H9 (cell line): ENCODE measurements at regions not wholly inside any gene's neighbourhood (a gene's known extent, or its start where the extent isn't known, plus 50 kb on each side); places are given as distances from the start of the nearest gene placed in this dataset.

ENCODE experiments used
- DNase-seq: peaks from one replicate; pipeline ENCODE4 v3.0.0-alpha.2; 2017
- H2AFZ ChIP-seq: one replicate; pipeline ENCODE4 v1.6.1; 2013; ENCODE audit warnings: mild to moderate bottlenecking, low read length, control low read depth, moderate library complexity
- H2AK5ac ChIP-seq: 2 replicates; pipeline ENCODE4 v1.6.1; 2013; ENCODE audit warnings: low read length, control low read depth, mixed read lengths; ENCODE audit not compliant: insufficient read length
- H2BK120ac ChIP-seq: one replicate; pipeline ENCODE4 v1.6.1; 2013; ENCODE audit warnings: low read depth, mild to moderate bottlenecking, low read length, control low read depth, inconsistent platforms; ENCODE audit not compliant: poor library complexity, severe bottlenecking
- H2BK12ac ChIP-seq: 2 replicates; pipeline ENCODE4 v1.6.1; 2013; ENCODE audit warnings: low read length, control low read depth, mixed read lengths, low read depth; ENCODE audit not compliant: insufficient read length
- H2BK15ac ChIP-seq: 2 replicates; pipeline ENCODE4 v1.6.1; 2013; ENCODE audit warnings: low read depth, low read length, control low read depth
- H2BK20ac ChIP-seq: one replicate; pipeline ENCODE4 v1.6.1; 2013; ENCODE audit warnings: low read depth, mild to moderate bottlenecking, low read length, control low read depth, inconsistent platforms; ENCODE audit not compliant: poor library complexity, severe bottlenecking
- H2BK5ac ChIP-seq: 2 replicates; pipeline ENCODE4 v1.6.1; 2013; ENCODE audit warnings: low read length, control low read depth, mixed read lengths; ENCODE audit not compliant: insufficient read length
- H3K14ac ChIP-seq: 2 replicates; pipeline ENCODE4 v1.6.1; 2013; ENCODE audit warnings: low read length, control low read depth; ENCODE audit not compliant: insufficient read depth
- H3K18ac ChIP-seq: 2 replicates; pipeline ENCODE4 v1.6.1; 2013; ENCODE audit warnings: low read depth, mild to moderate bottlenecking, mixed read lengths, low read length, control low read depth; ENCODE audit not compliant: insufficient read length
- H3K23ac ChIP-seq: 2 replicates; pipeline ENCODE4 v1.6.1; 2013; ENCODE audit warnings: low read length, control low read depth, mixed read lengths, low read depth; ENCODE audit not compliant: insufficient read length
- H3K23me2 ChIP-seq: 2 replicates; pipeline ENCODE4 v1.6.1; 2013; ENCODE audit warnings: low read depth, mild to moderate bottlenecking, mixed read lengths, low read length, control low read depth; ENCODE audit not compliant: insufficient read length, poor library complexity, severe bottlenecking
- H3K27ac ChIP-seq: 2 replicates; pipeline ENCODE4 v1.5.1; 2013; ENCODE audit warnings: low read length, control low read depth, mixed read lengths, low read depth; ENCODE audit not compliant: insufficient read length
- H3K27me3 ChIP-seq: 2 replicates; pipeline ENCODE4 v1.6.1; 2013; ENCODE audit warnings: low read length, control low read depth, inconsistent platforms; ENCODE audit not compliant: insufficient read depth
- H3K4ac ChIP-seq: 2 replicates; pipeline ENCODE4 v1.6.1; 2013; ENCODE audit warnings: low read depth, mild to moderate bottlenecking, control low read depth, inconsistent platforms, low read length, moderate library complexity
- H3K4me1 ChIP-seq: 2 replicates; pipeline ENCODE4 v1.6.1; 2013; ENCODE audit warnings: low read length, control low read depth, inconsistent platforms; ENCODE audit not compliant: insufficient read depth
- H3K4me2 ChIP-seq: 2 replicates; pipeline ENCODE4 v1.6.1; 2013; ENCODE audit warnings: low read length, control low read depth, mixed read lengths; ENCODE audit not compliant: insufficient read length, insufficient read depth
- H3K56ac ChIP-seq: 2 replicates; pipeline ENCODE4 v1.6.1; 2013; ENCODE audit warnings: low read depth, mild to moderate bottlenecking, mixed read lengths, low read length, control low read depth; ENCODE audit not compliant: insufficient read length
- H3K79me1 ChIP-seq: 2 replicates; pipeline ENCODE4 v1.6.1; 2013; ENCODE audit warnings: low read depth, mild to moderate bottlenecking, moderate library complexity, low read length, control low read depth, inconsistent platforms; ENCODE audit not compliant: insufficient read depth, poor library complexity, severe bottlenecking
- H3K79me2 ChIP-seq: 2 replicates; pipeline ENCODE4 v1.6.1; 2013; ENCODE audit warnings: low read length, control low read depth, inconsistent platforms; ENCODE audit not compliant: insufficient read depth
- H3K9ac ChIP-seq: 2 replicates; pipeline ENCODE4 v1.6.1; 2013; ENCODE audit warnings: low read length, control low read depth, mixed read lengths; ENCODE audit not compliant: insufficient read length; ENCODE audit errors: extremely low read depth
- H3K9me3 ChIP-seq: one replicate; pipeline ENCODE4 v1.6.1; 2013; ENCODE audit warnings: low read depth, low read length, inconsistent platforms; ENCODE audit not compliant: control insufficient read depth
- H3T11ph ChIP-seq: one replicate; pipeline ENCODE4 v1.6.1; 2013; ENCODE audit warnings: mild to moderate bottlenecking, low read length, control low read depth, inconsistent platforms
- H4K20me1 ChIP-seq: one replicate; pipeline ENCODE4 v1.6.1; 2013; ENCODE audit not compliant: control insufficient read depth, insufficient read length, insufficient read depth
- H4K5ac ChIP-seq: 2 replicates; pipeline ENCODE4 v1.6.1; 2013; ENCODE audit warnings: low read depth, mild to moderate bottlenecking, mixed read lengths, low read length, control low read depth; ENCODE audit not compliant: insufficient read length
- H4K8ac ChIP-seq: replicated peaks from 2 replicates; pipeline ENCODE4 v1.6.1; 2013; ENCODE audit warnings: low read length, control low read depth, mixed read lengths, low read depth; ENCODE audit not compliant: insufficient read length
- H4K91ac ChIP-seq: 2 replicates; pipeline ENCODE4 v1.6.1; 2013; ENCODE audit warnings: low read depth, mild to moderate bottlenecking, moderate library complexity, mixed read lengths, low read length, control low read depth; ENCODE audit not compliant: insufficient read length
- H3K27ac Mint-ChIP-seq, 3 experiments: 2 replicates in 2 of 3; 3 replicates in 1 of 3; pipeline ENCODE4 v1.8.0; 2020 to 2021; ENCODE audit warnings: mixed read lengths in 3 of 3, mild to moderate bottlenecking in 1 of 3, moderate library complexity in 1 of 3
- H3K27me3 Mint-ChIP-seq: 2 replicates; pipeline ENCODE4 v1.8.0; 2021; ENCODE audit warnings: low read depth, mild to moderate bottlenecking, moderate library complexity, mixed read lengths
- H3K36me3 Mint-ChIP-seq, 3 experiments: 2 replicates in 2 of 3; 3 replicates in 1 of 3; pipeline ENCODE4 v1.8.0; 2020 to 2021; ENCODE audit warnings: low read depth in 3 of 3, mixed read lengths in 3 of 3; ENCODE audit not compliant: insufficient read depth in 1 of 3
- H3K4me1 Mint-ChIP-seq, 2 experiments: 2 replicates each; pipeline ENCODE4 v1.8.0; 2020; ENCODE audit warnings: mixed read lengths in 2 of 2
- H3K4me3 Mint-ChIP-seq, 2 experiments: 2 replicates in 1 of 2; 3 replicates in 1 of 2; pipeline ENCODE4 v1.8.0; 2020 to 2021; ENCODE audit warnings: mild to moderate bottlenecking in 2 of 2, mixed read lengths in 2 of 2, moderate library complexity in 1 of 2
- H3K9me3 Mint-ChIP-seq, 2 experiments: 2 replicates in 1 of 2; 3 replicates in 1 of 2; pipeline ENCODE4 v1.8.0; 2020; ENCODE audit warnings: mild to moderate bottlenecking in 2 of 2, mixed read lengths in 2 of 2, moderate library complexity in 1 of 2
- WGBS: extraction: QIAGEN DNeasy Blood & Tissue Kit; methylation state at CpG from one replicate; pipeline ENCODE4 v1.1.7; 2013; ENCODE audit warnings: missing lambda C conversion rate, low lambda C conversion rate, mixed read lengths; ENCODE audit not compliant: insufficient read length; ENCODE audit errors: extremely low coverage; 5-methylcytosine and 5-hydroxymethylcytosine counted together
- TF ChIP-seq, protein P1 (sequence below): fragments of 200-600 bp; sonication (generic); conservative IDR thresholded peaks from 3 replicates; pipeline ENCODE4 v1.8.0; 2021; ENCODE audit warnings: antibody characterized with exemption, mild to moderate bottlenecking

DNA sequence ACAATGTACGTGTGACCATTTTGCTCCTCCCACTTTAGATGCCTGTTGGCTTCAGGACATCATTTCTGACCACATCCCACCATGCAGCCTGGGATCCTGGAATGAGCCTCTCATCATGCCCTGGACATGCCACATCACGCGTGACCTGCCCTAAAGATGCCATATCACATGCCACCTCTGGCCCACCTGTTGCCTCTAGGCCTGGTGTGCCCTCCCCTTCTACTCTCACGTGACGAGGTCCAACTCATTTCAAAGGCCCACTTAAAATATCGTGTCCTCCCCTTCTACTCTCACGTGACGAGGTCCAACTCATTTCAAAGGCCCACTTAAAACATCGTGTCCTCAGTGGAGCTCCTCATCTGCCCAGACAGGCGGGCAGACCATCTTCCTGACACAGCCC lies 254.9 kb downstream of the TEX36 start:
- no peaks in the 10 kb centered on the region for H3K27me3 ChIP-seq
- no peak overlapping the region for H2BK15ac ChIP-seq
- peaks cover 13% of the 10 kb centered on the region for H3K27me3 Mint-ChIP-seq
- no peak overlapping the region for H3K56ac ChIP-seq
- TF ChIP-seq, protein P1, sequence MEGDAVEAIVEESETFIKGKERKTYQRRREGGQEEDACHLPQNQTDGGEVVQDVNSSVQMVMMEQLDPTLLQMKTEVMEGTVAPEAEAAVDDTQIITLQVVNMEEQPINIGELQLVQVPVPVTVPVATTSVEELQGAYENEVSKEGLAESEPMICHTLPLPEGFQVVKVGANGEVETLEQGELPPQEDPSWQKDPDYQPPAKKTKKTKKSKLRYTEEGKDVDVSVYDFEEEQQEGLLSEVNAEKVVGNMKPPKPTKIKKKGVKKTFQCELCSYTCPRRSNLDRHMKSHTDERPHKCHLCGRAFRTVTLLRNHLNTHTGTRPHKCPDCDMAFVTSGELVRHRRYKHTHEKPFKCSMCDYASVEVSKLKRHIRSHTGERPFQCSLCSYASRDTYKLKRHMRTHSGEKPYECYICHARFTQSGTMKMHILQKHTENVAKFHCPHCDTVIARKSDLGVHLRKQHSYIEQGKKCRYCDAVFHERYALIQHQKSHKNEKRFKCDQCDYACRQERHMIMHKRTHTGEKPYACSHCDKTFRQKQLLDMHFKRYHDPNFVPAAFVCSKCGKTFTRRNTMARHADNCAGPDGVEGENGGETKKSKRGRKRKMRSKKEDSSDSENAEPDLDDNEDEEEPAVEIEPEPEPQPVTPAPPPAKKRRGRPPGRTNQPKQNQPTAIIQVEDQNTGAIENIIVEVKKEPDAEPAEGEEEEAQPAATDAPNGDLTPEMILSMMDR = no peak
- no CpG with 5 or more reads among the region's 10 CpGs for WGBS
- no peak overlapping the region for H2BK20ac ChIP-seq
- no peaks in the 10 kb centered on the region for H3K79me2 ChIP-seq
- H3K4me3 Mint-ChIP-seq = no peak overlapping the region
- no peak overlapping the region for H4K91ac ChIP-seq
- H3K36me3 Mint-ChIP-seq = no peaks in the 10 kb centered on the region; a peak in 1 of 7 replicates
- H3K23ac ChIP-seq = no peak overlapping the region
- no peak overlapping the region for H3K9ac ChIP-seq
- H2BK12ac ChIP-seq = no peak overlapping the region
- H4K8ac ChIP-seq = no peak overlapping the region
- no peak overlapping the region for H2BK120ac ChIP-seq
- no peak overlapping the region for H3K18ac ChIP-seq
- H2AK5ac ChIP-seq = no peak overlapping the region
- no peaks in the 10 kb centered on the region for H3K23me2 ChIP-seq
- H3K14ac ChIP-seq = no peak overlapping the region
- H2AFZ ChIP-seq = no peak overlapping the region
- H2BK5ac ChIP-seq = no peak overlapping the region
- DNase-seq = no peak
- no peak overlapping the region for H4K5ac ChIP-seq
- H3K4me1 Mint-ChIP-seq = no peaks in the 10 kb centered on the region
- H3K4ac ChIP-seq = no peak overlapping the region
- no peaks in the 10 kb centered on the region for H3K4me1 ChIP-seq
- no peaks in the 10 kb centered on the region for H3K9me3 Mint-ChIP-seq
- no peaks in the 10 kb centered on the region for H4K20me1 ChIP-seq
- no peaks in the 10 kb centered on the region for H3K79me1 ChIP-seq
- H3K4me2 ChIP-seq = no peak overlapping the region
- no peak overlapping the region for H3K27ac ChIP-seq
- H3T11ph ChIP-seq = no peak overlapping the region
- no peak overlapping the region; a peak in 2 of 7 replicates for H3K27ac Mint-ChIP-seq
- no peaks in the 10 kb centered on the region for H3K9me3 ChIP-seq
